ENCODE measurements at regions not wholly inside any gene's neighbourhood (a gene's known extent, or its start where the extent isn't known, plus 50 kb on each side); places are given as distances from the start of the nearest gene placed in this dataset.
"Not testable (repeated sequence)": the region's sequence is repeated elsewhere in the genome, so short reads cannot be mapped to it uniquely, and the experiment has no call there.

- DNase-seq, result no peak
- intact Hi-C loops (cut with DNase I), result no loop called here
- H3K27me3 ChIP-seq, result no peaks in the 10 kb centered on the region
- no peaks in the 10 kb centered on the region for H3K9me3 ChIP-seq
- no peak overlapping the region for H3K27ac ChIP-seq
- WGBS, 2 donors, result 54 to 63% methylated on average over 7 of the region's 7 CpGs
- no peaks in the 10 kb centered on the region for H3K36me3 ChIP-seq
- TF ChIP-seq POLR2A (IDR thresholded peaks at IDR 0.05), result no peak
- no peak overlapping the region for H3K4me3 ChIP-seq (replicated peaks in 1 of 3)
- H3K4me1 ChIP-seq, result peaks cover 0 to 6% of the 10 kb centered on the region in 2 donors
Measured at GRCh38 chr6:10315658-10316372, 99.1 kb downstream of the TFAP2A start.

GRCh38 chr6:10315034-10315433, 99.8 kb downstream of the TFAP2A start:
- Histone ChIP-seq H3K4me3 (replicated peaks in 1 of 3) (no peak overlapping the region), H3K27me3 (no peaks in the 10 kb centered on the region), H3K27ac (no peak overlapping the region), H3K9me3 (no peaks in the 10 kb centered on the region), H3K4me1 (peaks cover 0 to 6% of the 10 kb centered on the region in 2 donors), H3K36me3 (no peaks in the 10 kb centered on the region)
- TF ChIP-seq POLR2A (IDR thresholded peaks at IDR 0.05) (no peak), CTCF (IDR thresholded peaks at IDR 0.05) (no peak)
- DNase-seq, result no peak
- WGBS, 2 donors, result 60 to 65% methylated on average over 8 of the region's 8 CpGs
- intact Hi-C loops (cut with DNase I), result no loop called here

GRCh38 chr6:10314163-10314955, 100.5 kb downstream of the TFAP2A start:
- 48 to 52% methylated on average over 17 of the region's 17 CpGs for WGBS, 2 donors
- peaks cover 0 to 6% of the 10 kb centered on the region in 2 donors for H3K4me1 ChIP-seq
- H3K9me3 ChIP-seq, result no peaks in the 10 kb centered on the region
- no peaks in the 10 kb centered on the region for H3K36me3 ChIP-seq
- TF ChIP-seq CTCF (IDR thresholded peaks at IDR 0.05) (no peak), POLR2A (IDR thresholded peaks at IDR 0.05) (no peak)
- no peak overlapping the region for H3K27ac ChIP-seq
- intact Hi-C loops (cut with DNase I), result no loop called here
- DNase-seq, result no peak
- H3K4me3 ChIP-seq (replicated peaks in 1 of 3), result no peak overlapping the region
- no peaks in the 10 kb centered on the region for H3K27me3 ChIP-seq

GRCh38 chr6:10313799-10314162, 101.1 kb downstream of the TFAP2A start:
- H3K9me3 ChIP-seq, result no peaks in the 10 kb centered on the region
- no peak overlapping the region for H3K4me3 ChIP-seq (replicated peaks in 1 of 3)
- WGBS, 2 donors, result 46 to 60% methylated on average over 5 of the region's 5 CpGs
- H3K36me3 ChIP-seq, result no peaks in the 10 kb centered on the region
- no peak for DNase-seq
- no peak overlapping the region for H3K27ac ChIP-seq
- intact Hi-C loops (cut with DNase I), result no loop called here
- TF ChIP-seq CTCF (IDR thresholded peaks at IDR 0.05), result no peak
- TF ChIP-seq POLR2A (IDR thresholded peaks at IDR 0.05), result no peak
- H3K4me1 ChIP-seq, result peaks cover 0 to 6% of the 10 kb centered on the region in 2 donors
- H3K27me3 ChIP-seq, result no peaks in the 10 kb centered on the region

- Histone ChIP-seq H3K27me3 (no peaks in the 10 kb centered on the region), H3K9me3 (no peaks in the 10 kb centered on the region), H3K4me1 (peaks cover 0 to 6% of the 10 kb centered on the region in 2 donors), H3K36me3 (no peaks in the 10 kb centered on the region), H3K27ac (no peak overlapping the region), H3K4me3 (replicated peaks in 1 of 3) (no peak overlapping the region)
- 71 to 72% methylated on average over 11 of the region's 11 CpGs for WGBS, 2 donors
- intact Hi-C loops (cut with DNase I), result no loop called here
- TF ChIP-seq POLR2A (IDR thresholded peaks at IDR 0.05) (no peak), CTCF (IDR thresholded peaks at IDR 0.05) (no peak)
- no peak for DNase-seq
Measured at GRCh38 chr6:10312445-10312844, 102.4 kb downstream of the TFAP2A start.

DNA sequence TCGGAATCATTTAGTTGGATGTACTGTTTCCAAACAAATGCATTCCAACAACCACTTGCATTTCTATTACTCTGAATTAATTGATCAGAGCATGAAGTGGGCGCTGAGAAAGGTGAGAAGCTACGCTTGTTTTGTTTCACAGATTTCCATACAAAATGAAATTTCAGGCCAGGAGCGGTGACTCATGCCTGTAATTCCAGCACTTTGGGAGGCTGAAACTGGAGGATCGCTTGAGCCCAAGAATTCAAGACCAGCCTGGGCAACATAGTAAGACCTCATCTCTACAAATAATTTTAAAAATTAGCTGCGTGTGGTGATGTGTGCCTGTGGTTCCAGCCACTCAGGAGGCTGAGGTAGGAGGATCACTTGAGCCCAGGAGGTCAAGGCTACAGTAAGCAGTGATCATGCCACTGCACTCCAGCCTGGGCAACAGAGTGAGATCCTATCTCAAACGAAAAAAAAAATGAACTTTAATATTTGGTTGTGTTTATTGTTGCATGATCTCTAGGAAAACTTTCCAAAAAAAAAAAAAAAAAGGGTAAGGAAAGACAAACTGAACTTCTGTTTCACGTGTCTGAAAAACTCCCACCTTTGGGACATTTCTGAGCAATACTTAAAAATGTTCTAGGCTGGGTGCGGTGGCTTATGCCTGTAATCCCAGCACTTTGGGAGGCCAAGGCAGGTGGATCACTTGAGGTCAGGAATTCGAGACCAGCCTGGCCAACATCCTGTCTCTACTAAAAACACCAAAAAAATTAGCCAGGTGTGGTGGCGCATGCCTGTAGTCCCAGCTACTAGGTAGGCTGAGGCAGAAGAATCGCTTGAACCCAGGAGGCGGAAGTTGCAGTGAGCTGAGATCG, 103.1 kb downstream of the TFAP2A start:
- DNase-seq; H3K4me3 ChIP-seq (replicated peaks in 1 of 3); H3K36me3 ChIP-seq; H3K4me1 ChIP-seq; H3K27ac ChIP-seq; H3K9me3 ChIP-seq; intact Hi-C loops (cut with DNase I); H3K27me3 ChIP-seq: not testable (repeated sequence)
- 89 to 91% methylated on average over 14 of the region's 14 CpGs for WGBS, 2 donors
